ENCODE measurements at regions not wholly inside any gene's neighbourhood (a gene's known extent, or its start where the extent isn't known, plus 50 kb on each side); places are given as distances from the start of the nearest gene placed in this dataset.
A peak's percentile ranks its signal among the peaks of the same experiment; 100 is the strongest.

DNA sequence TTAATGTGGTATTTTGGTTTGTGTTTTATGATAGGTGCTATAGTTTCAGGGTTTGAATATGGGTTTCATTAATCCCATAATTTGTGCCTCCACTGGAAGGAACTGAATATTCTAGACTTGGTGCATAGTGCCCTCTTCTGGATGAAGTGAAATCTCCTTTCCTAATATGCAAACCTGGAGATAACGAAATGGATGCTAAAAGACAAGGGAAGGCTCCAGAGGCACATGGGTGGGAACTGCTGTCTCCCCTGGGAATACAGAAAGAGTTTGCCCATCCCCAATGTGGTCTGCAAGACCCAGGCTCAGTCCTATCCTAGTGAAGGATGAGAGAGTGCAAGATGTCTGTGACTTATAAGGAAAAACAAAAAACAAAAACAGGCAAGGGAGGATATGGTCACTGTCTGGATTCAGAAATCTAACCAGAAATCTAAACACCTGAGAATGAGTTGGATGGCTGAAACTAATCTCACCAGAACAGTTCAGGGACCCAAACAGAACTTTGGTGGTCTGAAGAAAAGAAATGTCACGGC, 142.3 kb upstream of the TMPO start:
- Histone ChIP-seq H3K4me3 (ENCODE audit: low read depth, low read length, poor library complexity, severe bottlenecking) (no peak overlapping the region), H3K79me2 (ENCODE audit: insufficient read depth, low read length) (no peaks in the 10 kb centered on the region), H4K20me1 (ENCODE audit: insufficient read depth, low read length) (no peaks in the 10 kb centered on the region), H3K27me3 (ENCODE audit: insufficient read depth, low read length) (no peaks in the 10 kb centered on the region), H3K9me2 (ENCODE audit: low read depth, low read length) (no peaks in the 10 kb centered on the region), H3K9me3 (ENCODE audit: low read length) (no peaks in the 10 kb centered on the region), H3K36me3 (ENCODE audit: insufficient read depth, low read length) (no peaks in the 10 kb centered on the region), H3K27ac (ENCODE audit: low read depth, low read length, poor library complexity, severe bottlenecking) (no peak overlapping the region), H3K4me1 (ENCODE audit: insufficient read depth, low read length, severe bottlenecking) (no peaks in the 10 kb centered on the region), H2AFZ (ENCODE audit: low read length) (no peak overlapping the region), H3K9ac (ENCODE audit: low read length) (no peak overlapping the region), H3K4me2 (ENCODE audit: low read length) (no peak overlapping the region), H3F3A (ENCODE audit: insufficient read depth, low read length) (no peaks in the 10 kb centered on the region)
- no peak for TF ChIP-seq EZH2 (IDR thresholded peaks at IDR 0.05; ENCODE audit: borderline replicate concordance, low read length)
- TF ChIP-seq, protein P1, sequence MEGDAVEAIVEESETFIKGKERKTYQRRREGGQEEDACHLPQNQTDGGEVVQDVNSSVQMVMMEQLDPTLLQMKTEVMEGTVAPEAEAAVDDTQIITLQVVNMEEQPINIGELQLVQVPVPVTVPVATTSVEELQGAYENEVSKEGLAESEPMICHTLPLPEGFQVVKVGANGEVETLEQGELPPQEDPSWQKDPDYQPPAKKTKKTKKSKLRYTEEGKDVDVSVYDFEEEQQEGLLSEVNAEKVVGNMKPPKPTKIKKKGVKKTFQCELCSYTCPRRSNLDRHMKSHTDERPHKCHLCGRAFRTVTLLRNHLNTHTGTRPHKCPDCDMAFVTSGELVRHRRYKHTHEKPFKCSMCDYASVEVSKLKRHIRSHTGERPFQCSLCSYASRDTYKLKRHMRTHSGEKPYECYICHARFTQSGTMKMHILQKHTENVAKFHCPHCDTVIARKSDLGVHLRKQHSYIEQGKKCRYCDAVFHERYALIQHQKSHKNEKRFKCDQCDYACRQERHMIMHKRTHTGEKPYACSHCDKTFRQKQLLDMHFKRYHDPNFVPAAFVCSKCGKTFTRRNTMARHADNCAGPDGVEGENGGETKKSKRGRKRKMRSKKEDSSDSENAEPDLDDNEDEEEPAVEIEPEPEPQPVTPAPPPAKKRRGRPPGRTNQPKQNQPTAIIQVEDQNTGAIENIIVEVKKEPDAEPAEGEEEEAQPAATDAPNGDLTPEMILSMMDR (IDR thresholded peaks at IDR 0.05; ENCODE audit: low read length): peak; percentile 70

DNA sequence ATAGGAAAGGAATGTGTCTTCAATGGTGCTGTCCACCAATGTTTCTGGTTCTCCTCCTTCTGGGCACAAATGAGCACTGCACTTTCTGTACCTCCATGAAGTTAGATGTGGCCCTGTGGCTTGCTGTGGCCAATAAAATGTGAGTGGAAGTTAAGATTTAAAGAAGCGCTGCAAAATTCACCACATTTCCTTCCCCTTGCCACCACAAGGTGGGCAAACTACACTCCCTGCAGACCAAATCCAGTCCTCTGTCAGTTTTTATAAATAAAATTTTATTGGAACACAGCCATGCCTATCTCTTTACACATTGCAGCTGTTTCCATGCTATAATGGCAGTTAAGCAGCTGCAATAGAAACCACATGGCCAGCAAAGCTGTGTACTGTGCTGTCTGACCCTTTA, 141.4 kb upstream of the TMPO start:
- H3K27ac ChIP-seq (ENCODE audit: low read depth, low read length, poor library complexity, severe bottlenecking): no peak overlapping the region
- no peaks in the 10 kb centered on the region for H3K4me1 ChIP-seq (ENCODE audit: insufficient read depth, low read length, severe bottlenecking)
- no peaks in the 10 kb centered on the region for H3K79me2 ChIP-seq (ENCODE audit: insufficient read depth, low read length)
- no peak overlapping the region for H2AFZ ChIP-seq (ENCODE audit: low read length)
- H3K4me2 ChIP-seq (ENCODE audit: low read length): no peak overlapping the region
- H3K36me3 ChIP-seq (ENCODE audit: insufficient read depth, low read length): no peaks in the 10 kb centered on the region
- TF ChIP-seq, protein P1 (IDR thresholded peaks at IDR 0.05; ENCODE audit: low read length): 0 out of 2 replicates have a peak, but pooled peaks have one; percentile 17
- no peak for TF ChIP-seq EZH2 (IDR thresholded peaks at IDR 0.05; ENCODE audit: borderline replicate concordance, low read length)
- no peaks in the 10 kb centered on the region for H3K9me3 ChIP-seq (ENCODE audit: low read length)
- H3F3A ChIP-seq (ENCODE audit: insufficient read depth, low read length): no peaks in the 10 kb centered on the region
- H4K20me1 ChIP-seq (ENCODE audit: insufficient read depth, low read length): no peaks in the 10 kb centered on the region
- H3K9me2 ChIP-seq (ENCODE audit: low read depth, low read length): no peaks in the 10 kb centered on the region
- H3K27me3 ChIP-seq (ENCODE audit: insufficient read depth, low read length): no peaks in the 10 kb centered on the region
- H3K4me3 ChIP-seq (ENCODE audit: low read depth, low read length, poor library complexity, severe bottlenecking): no peak overlapping the region
- H3K9ac ChIP-seq (ENCODE audit: low read length): no peak overlapping the region

DNA sequence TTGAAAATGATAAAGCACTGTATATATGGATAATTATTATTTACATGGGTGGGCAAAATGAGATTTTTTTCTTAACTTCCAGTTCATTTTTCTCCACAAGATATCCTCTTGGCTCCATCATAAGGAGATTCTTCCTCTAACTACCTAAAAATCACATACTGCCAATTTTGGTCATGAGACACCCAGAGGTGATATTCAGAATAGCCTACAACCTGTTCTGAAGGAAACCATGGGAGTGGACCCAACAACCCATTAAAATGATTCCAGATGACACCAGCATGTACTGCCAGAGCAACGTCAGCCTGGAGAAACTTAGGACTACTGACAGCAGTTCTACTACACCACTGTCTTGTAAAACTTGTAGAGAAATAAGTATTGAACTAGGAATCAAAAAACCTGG, 136.3 kb upstream of the TMPO start:
- Histone ChIP-seq H3F3A (ENCODE audit: insufficient read depth, low read length) (no peaks in the 10 kb centered on the region), H3K4me1 (ENCODE audit: insufficient read depth, low read length, severe bottlenecking) (no peaks in the 10 kb centered on the region), H3K4me3 (ENCODE audit: low read depth, low read length, poor library complexity, severe bottlenecking) (no peak overlapping the region), H3K4me2 (ENCODE audit: low read length) (no peak overlapping the region), H3K9me3 (ENCODE audit: low read length) (no peaks in the 10 kb centered on the region), H3K36me3 (ENCODE audit: insufficient read depth, low read length) (no peaks in the 10 kb centered on the region), H3K27me3 (ENCODE audit: insufficient read depth, low read length) (no peaks in the 10 kb centered on the region), H4K20me1 (ENCODE audit: insufficient read depth, low read length) (no peaks in the 10 kb centered on the region), H2AFZ (ENCODE audit: low read length) (no peak overlapping the region), H3K27ac (ENCODE audit: low read depth, low read length, poor library complexity, severe bottlenecking) (no peak overlapping the region), H3K9ac (ENCODE audit: low read length) (no peak overlapping the region), H3K79me2 (ENCODE audit: insufficient read depth, low read length) (no peaks in the 10 kb centered on the region), H3K9me2 (ENCODE audit: low read depth, low read length) (no peaks in the 10 kb centered on the region)
- no peak for TF ChIP-seq EZH2 (IDR thresholded peaks at IDR 0.05; ENCODE audit: borderline replicate concordance, low read length)
- TF ChIP-seq, protein P1 (IDR thresholded peaks at IDR 0.05; ENCODE audit: low read length): no peak
